GM21825 (cell line): ENCODE measurements at regions not wholly inside any gene's neighbourhood (a gene's known extent, or its start where the extent isn't known, plus 50 kb on each side); places are given as distances from the start of the nearest gene placed in this dataset.

ENCODE experiments used
- ATAC-seq: cut with Tn5 transposase; IDR thresholded peaks from one replicate; pipeline ENCODE4 v1.9.1; 2021; ENCODE audit warnings: mild to moderate bottlenecking, moderate library complexity; ENCODE audit not compliant: unreplicated experiment

DNA sequence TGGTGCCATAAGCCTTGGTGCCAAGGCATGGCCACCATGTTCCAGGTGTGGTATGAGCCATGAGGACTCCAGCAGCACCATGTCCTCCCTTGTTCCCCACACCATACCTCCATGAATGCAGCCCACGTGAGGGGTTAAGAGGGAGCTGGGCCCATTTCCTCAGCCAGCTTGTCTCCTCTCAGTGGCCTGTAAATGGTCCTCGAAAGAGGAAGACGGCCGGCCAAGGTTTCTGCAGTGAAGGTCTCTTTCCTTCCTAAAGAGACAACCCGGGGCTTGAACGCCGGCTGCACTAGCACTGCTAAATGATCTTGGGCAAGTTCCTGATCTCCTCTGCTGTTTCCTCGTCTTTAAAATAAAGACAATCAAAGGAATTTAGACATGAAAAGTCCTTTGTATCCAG lies 154.0 kb downstream of the BMP7 start:
- no peak for ATAC-seq

DNA sequence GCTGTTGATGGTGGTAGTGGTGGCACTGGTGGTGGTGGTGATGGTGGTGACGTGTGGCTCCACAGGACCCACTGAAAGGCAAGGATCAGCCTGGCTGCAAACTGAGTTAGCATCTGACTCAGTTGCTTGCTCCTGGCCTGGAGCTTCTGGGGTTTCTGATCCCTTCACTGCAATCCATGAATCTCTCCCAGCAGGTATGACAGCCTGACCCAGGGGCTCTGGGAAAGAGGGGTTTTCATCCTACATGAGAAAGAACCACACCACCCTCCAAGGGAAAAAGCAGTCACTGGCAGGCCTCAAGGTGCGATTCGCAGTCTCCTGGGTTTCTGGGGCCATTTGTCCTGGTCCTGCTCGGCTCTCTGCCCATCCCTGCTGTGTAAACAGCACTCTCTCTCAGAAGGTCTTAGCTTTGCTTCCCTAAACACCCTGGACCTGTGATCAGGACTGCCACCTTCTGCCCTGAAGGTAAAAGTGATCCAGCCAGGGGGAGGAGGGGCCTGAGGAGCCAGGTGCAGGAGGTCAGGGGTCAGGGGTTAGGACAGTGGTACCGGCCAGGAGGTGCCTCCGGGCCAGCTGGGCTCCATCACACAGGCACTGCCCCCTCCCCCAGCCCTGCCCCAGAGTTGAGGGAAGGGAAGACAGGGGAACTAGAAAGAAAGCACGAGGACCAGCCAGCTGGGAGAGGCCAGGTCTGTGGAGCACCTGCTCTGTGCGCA lies 152.0 kb downstream of the BMP7 start:
- no peak for ATAC-seq

DNA sequence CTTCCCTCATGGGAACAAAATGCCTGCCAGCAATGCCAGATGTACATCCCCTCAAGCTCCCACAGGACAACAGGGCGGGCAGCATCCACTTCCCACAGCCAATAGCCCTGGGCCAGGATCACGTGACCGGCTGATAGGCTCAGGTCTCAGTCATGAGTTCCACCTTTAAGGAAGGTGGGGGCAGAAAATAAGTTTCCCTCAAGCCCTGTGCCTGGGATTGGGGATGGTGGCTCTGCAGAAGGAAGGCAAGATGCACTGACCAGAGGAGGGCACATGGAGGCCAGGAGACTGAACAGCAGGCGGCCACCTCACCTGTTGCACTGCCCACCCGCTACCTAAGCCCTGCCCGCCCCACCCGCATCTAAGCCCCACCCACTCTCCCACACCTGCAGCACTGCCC lies 149.1 kb downstream of the BMP7 start:
- no peak for ATAC-seq

DNA sequence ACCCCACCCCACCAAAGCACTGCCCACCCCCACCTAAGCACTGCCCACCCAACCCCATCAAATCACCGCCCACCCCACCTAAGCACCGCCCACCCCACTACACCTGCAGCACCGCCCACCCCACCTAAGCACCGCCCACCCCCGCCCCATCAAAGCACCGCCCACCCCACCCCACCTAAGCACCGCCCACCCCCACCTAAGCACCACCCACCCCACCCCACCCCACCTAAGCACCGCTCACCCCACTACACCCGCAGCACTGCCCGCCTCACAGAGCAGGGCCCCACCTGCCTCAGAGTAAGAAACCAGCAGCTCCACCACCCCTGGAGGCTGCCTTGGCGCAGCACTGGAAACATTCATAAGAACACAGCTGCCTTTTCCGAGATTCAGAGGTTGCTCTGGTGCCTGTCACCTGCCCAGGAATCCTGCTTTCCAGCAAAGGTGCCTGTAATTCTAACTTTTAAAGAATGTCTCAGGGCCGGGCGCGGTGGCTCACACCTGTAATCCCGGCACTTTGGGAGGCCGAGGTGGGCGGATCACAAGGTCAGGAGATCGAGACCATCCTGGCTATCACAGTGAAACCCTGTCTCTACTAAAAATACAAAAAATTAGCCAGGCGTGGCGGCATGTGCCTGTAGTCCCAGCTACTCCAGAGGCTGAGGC lies 148.2 kb downstream of the BMP7 start:
- no peak for ATAC-seq
